BE2C (cell line): ENCODE measurements at regions not wholly inside any gene's neighbourhood (a gene's known extent, or its start where the extent isn't known, plus 50 kb on each side); places are given as distances from the start of the nearest gene placed in this dataset.

Source experiments
- DNase-seq: peaks from one replicate; pipeline ENCODE4 v3.0.0-alpha.2; 2020
- H3K27me3 ChIP-seq: fragments of 250-450 bp; sonication (Bioruptor Pico); 2 replicates; pipeline ENCODE4 v1.5.1; 2020; ENCODE audit warnings: mild to moderate bottlenecking
- H3K36me3 ChIP-seq: fragments of 250-450 bp; sonication (Bioruptor Pico); 2 replicates; pipeline ENCODE4 v1.5.1; 2020; ENCODE audit warnings: mild to moderate bottlenecking
- H3K4me1 ChIP-seq: fragments of 250-450 bp; sonication (Bioruptor Pico); 2 replicates; pipeline ENCODE4 v1.5.1; 2020
- H3K4me3 ChIP-seq: 2 replicates; pipeline ENCODE4 v1.5.1; 2011; ENCODE audit warnings: low read depth, low read length
- H3K9me3 ChIP-seq: fragments of 250-450 bp; sonication (Bioruptor Pico); 2 replicates; pipeline ENCODE4 v1.5.1; 2020
- CTCF ChIP-seq: IDR thresholded peaks from 2 replicates; pipeline ENCODE4 v1.5.1; 2012; ENCODE audit warnings: mild to moderate bottlenecking, low read depth, low read length

- no peak for TF ChIP-seq CTCF
- H3K4me3 ChIP-seq: no peak overlapping the region
- H3K4me1 ChIP-seq: no peaks in the 10 kb centered on the region
- no peaks in the 10 kb centered on the region for H3K27me3 ChIP-seq
- H3K36me3 ChIP-seq: no peaks in the 10 kb centered on the region
- H3K9me3 ChIP-seq: no peaks in the 10 kb centered on the region
- DNase-seq: no peak
These were observed 121.4 kb upstream of the GATB start for GRCh38 chr4:151882072-151882803.

GRCh38 chr4:151879705-151880445 lies 119.1 kb upstream of the GATB start:
- Histone ChIP-seq H3K27me3 (no peaks in the 10 kb centered on the region), H3K4me1 (no peaks in the 10 kb centered on the region), H3K4me3 (no peak overlapping the region), H3K36me3 (no peaks in the 10 kb centered on the region), H3K9me3 (no peaks in the 10 kb centered on the region)
- no peak for DNase-seq
- TF ChIP-seq CTCF: no peak

GRCh38 chr4:151876381-151876988 lies 115.7 kb upstream of the GATB start:
- H3K36me3 ChIP-seq: no peaks in the 10 kb centered on the region
- H3K9me3 ChIP-seq: no peaks in the 10 kb centered on the region
- no peaks in the 10 kb centered on the region for H3K27me3 ChIP-seq
- TF ChIP-seq CTCF: no peak
- H3K4me1 ChIP-seq: no peaks in the 10 kb centered on the region
- no peak for DNase-seq
- no peak overlapping the region for H3K4me3 ChIP-seq

- no peak for TF ChIP-seq CTCF
- Histone ChIP-seq H3K36me3 (no peaks in the 10 kb centered on the region), H3K9me3 (no peaks in the 10 kb centered on the region), H3K27me3 (no peaks in the 10 kb centered on the region), H3K4me1 (no peaks in the 10 kb centered on the region), H3K4me3 (no peak overlapping the region)
- DNase-seq: no peak
These were observed 113.5 kb upstream of the GATB start for GRCh38 chr4:151874328-151874727.

- Histone ChIP-seq H3K4me1 (no peaks in the 10 kb centered on the region), H3K4me3 (no peak overlapping the region), H3K27me3 (no peaks in the 10 kb centered on the region), H3K9me3 (no peaks in the 10 kb centered on the region), H3K36me3 (no peaks in the 10 kb centered on the region)
- TF ChIP-seq CTCF: no peak
- DNase-seq: no peak
These were observed 105.7 kb upstream of the GATB start for GRCh38 chr4:151866592-151866918.
